ENCODE measurements at regions not wholly inside any gene's neighbourhood (a gene's known extent, or its start where the extent isn't known, plus 50 kb on each side); places are given as distances from the start of the nearest gene placed in this dataset.

DNA sequence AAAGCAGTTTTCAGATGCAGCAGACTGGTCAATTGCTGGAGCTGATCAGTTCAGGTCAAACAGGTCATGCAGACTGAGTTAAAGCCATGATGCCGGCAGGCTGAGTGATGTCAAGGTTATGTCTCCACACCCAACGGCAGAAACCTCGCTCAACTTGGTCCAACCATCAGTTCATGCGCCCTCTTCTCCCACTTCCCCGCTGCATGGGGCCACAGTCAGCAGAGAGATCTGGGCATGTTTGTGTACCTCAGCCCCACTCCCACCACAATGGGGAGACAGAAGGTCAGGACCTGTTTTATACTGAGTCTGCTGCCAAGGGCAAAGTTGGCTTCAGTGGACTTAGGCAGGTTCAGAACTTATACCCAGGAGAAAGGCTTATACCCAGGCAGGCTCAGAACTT, 118.7 kb downstream of the TRIM29 start:
- BruUV-seq (replicated peaks) = no TSS peak
- in situ Hi-C loops (cut with HindIII; ENCODE audit: extremely low pct_ligation_motif_present, low pct_unique_long_range_greater_than_20kb) = loop anchor here (10.0 kb wide), 1 partner anchor 354 kb away; no protein-coding TSS in a partner anchor
- no peaks in the 10 kb centered on the region for H3K79me2 ChIP-seq (ENCODE audit: insufficient read depth, low read length)

More for the DNA sequence above, 118.7 kb downstream of the TRIM29 start:
- no peaks in the 10 kb centered on the region for H4K20me1 ChIP-seq (ENCODE audit: insufficient read depth, low read length)
- no peaks in the 10 kb centered on the region for H3K4me1 ChIP-seq (ENCODE audit: insufficient read depth, low read length)
- ChIA-PET CTCF (ENCODE audit: low intra/inter-chr PET ratio, low total read pairs) (no interaction called here), POLR2A (no interaction called here)
- peaks cover 0 to 36% of the 10 kb centered on the region in 2 experiments; a peak in 4 of 5 replicates for H3K27me3 ChIP-seq (ENCODE audit: control insufficient read depth in 1 of 2, insufficient read depth in 2 of 2, low read length in 2 of 2)
- TF ChIP-seq ATF2 (CRISPR knock-in tag; IDR thresholded peaks at IDR 0.05) (no peak), ARNT2 (CRISPR knock-in tag; IDR thresholded peaks at IDR 0.05; ENCODE audit: low read depth) (no peak), MEF2D (CRISPR knock-in tag; IDR thresholded peaks at IDR 0.05) (no peak), GLI4 (CRISPR knock-in tag; IDR thresholded peaks at IDR 0.05; ENCODE audit: borderline replicate concordance) (no peak), ZFP36L1 (CRISPR knock-in tag; IDR thresholded peaks at IDR 0.05) (no peak), SMARCE1 (IDR thresholded peaks at IDR 0.05; ENCODE audit: borderline replicate concordance) (no peak), ZC3H4 (CRISPR knock-in tag; IDR thresholded peaks at IDR 0.05; ENCODE audit: borderline replicate concordance) (no peak), ZNF615 (CRISPR knock-in tag; IDR thresholded peaks at IDR 0.05; ENCODE audit: borderline replicate concordance) (no peak), MAX (IDR thresholded peaks at IDR 0.05) (no peak), SAP130 (CRISPR knock-in tag; IDR thresholded peaks at IDR 0.05; ENCODE audit: low read depth) (no peak), ZNF414 (CRISPR knock-in tag; IDR thresholded peaks at IDR 0.05) (no peak), MEIS2 (CRISPR knock-in tag; IDR thresholded peaks at IDR 0.05) (no peak), ZMYM4 (CRISPR knock-in tag; IDR thresholded peaks at IDR 0.05) (no peak), ZNF234 (CRISPR knock-in tag; conservative IDR thresholded peaks at IDR 0.05) (no peak)
- TF ChIP-seq, protein P1, sequence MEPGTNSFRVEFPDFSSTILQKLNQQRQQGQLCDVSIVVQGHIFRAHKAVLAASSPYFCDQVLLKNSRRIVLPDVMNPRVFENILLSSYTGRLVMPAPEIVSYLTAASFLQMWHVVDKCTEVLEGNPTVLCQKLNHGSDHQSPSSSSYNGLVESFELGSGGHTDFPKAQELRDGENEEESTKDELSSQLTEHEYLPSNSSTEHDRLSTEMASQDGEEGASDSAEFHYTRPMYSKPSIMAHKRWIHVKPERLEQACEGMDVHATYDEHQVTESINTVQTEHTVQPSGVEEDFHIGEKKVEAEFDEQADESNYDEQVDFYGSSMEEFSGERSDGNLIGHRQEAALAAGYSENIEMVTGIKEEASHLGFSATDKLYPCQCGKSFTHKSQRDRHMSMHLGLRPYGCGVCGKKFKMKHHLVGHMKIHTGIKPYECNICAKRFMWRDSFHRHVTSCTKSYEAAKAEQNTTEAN (CRISPR knock-in tag; conservative IDR thresholded peaks at IDR 0.05) = no peak
- ATAC-seq (no peak), DNase-seq (ENCODE audit: low spot score) (no peak), FAIRE-seq (no peak)
- no peaks in the 10 kb centered on the region for H3K36me3 ChIP-seq (replicated peaks in 1 of 2; ENCODE audit: control insufficient read depth in 1 of 2, insufficient read depth in 2 of 2, low read length in 2 of 2)
- intact Hi-C loops (cut with micrococcal nuclease; ENCODE audit: unreplicated experiment) = no loop called here
- H2AFZ ChIP-seq (ENCODE audit: low read length) = no peak overlapping the region
- no peaks in the 10 kb centered on the region for H3K9me3 ChIP-seq (ENCODE audit: low read length)
- H3K9ac ChIP-seq (ENCODE audit: insufficient read depth, low read depth, low read length) = no peak overlapping the region
- no peak overlapping the region for H3K4me3 ChIP-seq (replicated peaks in 1 of 3; ENCODE audit: insufficient read depth in 1 of 3, low read depth in 2 of 3, low read length in 3 of 3)
- no peak overlapping the region for H3K27ac ChIP-seq (ENCODE audit: extremely low read length, insufficient read depth, low read length)
- H3K4me2 ChIP-seq (ENCODE audit: low read depth, low read length) = no peak overlapping the region
- WGBS (ENCODE audit: low lambda C conversion rate) = 0% methylated on average over 4 of the region's 5 CpGs

All from HepG2 (cell line).